GM21423 (cell line): ENCODE measurements at regions not wholly inside any gene's neighbourhood (a gene's known extent, or its start where the extent isn't known, plus 50 kb on each side); places are given as distances from the start of the nearest gene placed in this dataset.

ENCODE experiments used
- ATAC-seq: cut with Tn5 transposase; IDR thresholded peaks from one replicate; pipeline ENCODE4 v1.9.1; 2021; ENCODE audit warnings: mild to moderate bottlenecking, moderate library complexity; ENCODE audit not compliant: unreplicated experiment

GRCh38 chr4:15260758-15261157, 167.1 kb upstream of the C1QTNF7 start:
- ATAC-seq: no peak

GRCh38 chr4:15262396-15262795, 165.4 kb upstream of the C1QTNF7 start:
- no peak for ATAC-seq

DNA sequence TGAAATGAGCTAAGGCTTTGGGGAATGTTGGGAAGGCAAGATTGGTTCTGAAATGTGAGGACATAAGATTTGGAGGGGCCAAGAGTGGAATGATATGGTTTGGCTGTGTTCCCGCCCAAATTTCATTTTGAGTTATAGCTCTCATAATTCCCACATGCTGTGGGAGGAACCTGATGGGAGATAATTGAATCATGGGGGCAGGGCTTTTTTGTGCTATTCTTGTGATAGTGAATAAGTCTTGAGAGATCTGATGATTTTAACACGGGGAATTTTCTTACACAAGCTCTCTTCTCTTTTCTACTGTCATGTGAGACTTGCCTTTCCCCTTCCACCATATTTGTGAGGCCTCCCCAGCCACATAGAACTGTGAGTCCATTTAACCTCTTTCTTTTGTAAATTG, 157.6 kb upstream of the C1QTNF7 start:
- no peak for ATAC-seq

DNA sequence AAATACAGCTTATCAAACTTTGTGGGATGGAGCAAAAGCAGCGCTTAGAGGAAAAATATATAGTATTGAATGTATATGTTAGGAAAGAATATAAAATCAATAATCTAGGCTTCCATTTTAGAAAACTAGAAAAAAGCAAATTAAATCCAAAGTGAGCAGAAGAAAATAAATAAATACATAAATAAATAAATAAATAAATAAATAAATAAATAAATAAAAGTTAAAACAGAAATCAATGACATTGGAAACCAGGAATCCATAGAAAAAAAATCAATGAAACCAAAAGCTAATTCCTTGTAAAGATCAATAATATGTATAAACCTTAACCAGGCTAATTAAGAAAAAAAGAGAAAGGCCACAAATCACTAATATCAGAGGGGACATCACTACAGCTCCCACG, 141.8 kb upstream of the C1QTNF7 start:
- ATAC-seq: no peak

- ATAC-seq: no peak
Observed at GRCh38 chr4:15291122-15291521, 136.7 kb upstream of the C1QTNF7 start.

GRCh38 chr4:15293711-15294110, 134.1 kb upstream of the C1QTNF7 start:
- no peak for ATAC-seq

DNA sequence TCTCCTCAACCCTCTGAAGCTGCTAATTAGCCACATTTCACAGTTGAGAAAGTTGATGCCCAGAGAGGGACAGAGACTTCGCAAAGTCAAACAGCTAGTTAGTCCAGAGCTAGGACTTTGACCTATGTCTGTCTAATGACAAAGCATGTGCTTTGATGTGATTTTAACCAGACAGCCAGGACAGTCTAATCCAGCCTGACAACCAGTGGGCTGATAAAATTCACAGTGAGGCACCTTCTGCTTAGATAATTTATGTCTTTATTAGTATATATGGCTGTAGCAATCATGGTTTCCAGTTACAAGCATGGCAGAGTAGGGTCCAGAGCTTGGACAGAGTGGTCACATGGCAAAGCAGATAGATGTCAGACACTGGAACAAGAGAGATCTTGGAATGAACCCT, 133.6 kb upstream of the C1QTNF7 start:
- ATAC-seq: no peak

GRCh38 chr4:15294832-15295231, 133.0 kb upstream of the C1QTNF7 start:
- ATAC-seq: no peak

GRCh38 chr4:15295421-15296162, 132.2 kb upstream of the C1QTNF7 start:
- ATAC-seq: no peak

DNA sequence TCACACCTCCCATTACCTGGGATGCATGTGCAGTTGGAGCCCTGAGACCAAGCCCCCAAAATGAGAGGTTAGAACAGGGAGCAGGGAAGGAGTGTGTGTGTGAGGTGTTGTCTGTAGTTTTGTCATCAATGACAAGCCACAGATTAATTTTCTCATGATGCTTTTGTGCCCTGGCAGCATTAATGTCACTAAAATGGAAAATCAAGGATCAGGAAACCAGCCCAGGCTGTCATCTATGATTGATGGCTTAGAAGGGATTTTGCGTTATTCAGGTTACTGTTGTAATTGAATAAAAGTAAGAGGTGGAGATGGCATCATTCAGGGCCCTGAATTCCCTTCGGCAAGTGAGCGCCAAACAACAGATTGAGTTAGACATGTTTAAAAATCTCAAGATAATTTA, 130.5 kb upstream of the C1QTNF7 start:
- no peak for ATAC-seq

DNA sequence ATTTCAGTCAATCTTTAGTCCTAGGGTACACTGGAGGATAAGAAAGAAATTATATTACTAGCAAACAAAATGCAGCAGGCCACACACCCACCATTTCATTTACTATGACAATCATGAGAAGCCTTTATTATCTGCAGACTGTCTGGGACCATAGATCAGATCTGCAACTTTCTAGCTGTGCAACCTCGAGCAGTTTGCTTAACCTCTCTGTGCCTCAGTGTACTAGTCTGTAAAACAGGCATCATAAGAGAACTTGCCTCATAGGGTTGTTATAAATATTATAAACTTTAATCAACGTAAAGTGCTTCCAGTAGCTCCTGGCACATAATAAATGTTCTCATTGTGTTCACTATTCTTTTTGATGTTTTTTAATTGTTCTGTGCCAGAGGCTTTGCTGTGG, 128.2 kb upstream of the C1QTNF7 start:
- ATAC-seq: no peak

DNA sequence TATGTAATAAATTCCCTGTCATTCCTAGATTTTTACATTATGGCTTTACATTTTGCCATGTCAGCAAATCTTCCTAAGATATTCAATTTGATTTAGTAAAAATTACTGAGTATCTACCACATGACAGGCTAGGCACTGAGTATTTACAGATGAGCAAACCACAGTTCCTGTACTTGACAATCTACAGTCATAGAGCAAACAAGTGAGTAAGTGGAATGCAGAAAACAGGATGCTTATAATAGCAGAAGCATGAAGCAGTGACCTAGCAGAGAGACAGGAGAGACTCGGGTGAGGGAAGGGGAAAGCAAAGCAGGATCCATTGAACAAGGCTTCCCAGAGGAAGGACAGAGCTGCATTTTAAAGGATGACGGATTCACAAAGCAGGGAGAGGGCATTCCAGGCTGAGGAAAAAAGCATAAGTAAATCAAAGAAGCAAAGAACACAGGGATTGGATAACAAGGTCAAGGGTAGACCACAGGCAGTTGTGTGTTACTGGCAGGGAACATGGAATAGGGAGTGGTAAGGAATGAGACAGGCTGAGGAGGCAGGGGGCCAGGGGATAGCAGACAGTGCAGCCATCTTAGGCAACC, 124.7 kb upstream of the C1QTNF7 start:
- ATAC-seq: no peak

DNA sequence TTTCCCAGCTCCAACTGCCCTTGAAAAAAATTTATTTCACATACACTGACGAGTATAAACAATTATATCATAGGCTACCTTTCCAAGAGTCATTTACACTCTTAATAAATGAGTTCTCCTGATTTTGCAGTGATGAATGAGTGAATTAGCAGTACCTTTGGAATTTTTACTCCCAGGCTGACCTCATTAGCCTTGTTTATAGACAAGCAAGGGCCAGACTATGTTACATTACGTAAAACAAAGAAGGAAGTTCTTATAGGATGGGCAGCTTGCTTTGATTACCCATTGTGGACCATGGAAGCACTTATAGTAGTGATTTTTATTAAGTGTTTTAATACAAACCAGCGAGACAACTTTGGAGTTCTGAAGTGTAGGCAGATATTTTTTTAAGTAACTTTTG, 112.9 kb upstream of the C1QTNF7 start:
- no peak for ATAC-seq

DNA sequence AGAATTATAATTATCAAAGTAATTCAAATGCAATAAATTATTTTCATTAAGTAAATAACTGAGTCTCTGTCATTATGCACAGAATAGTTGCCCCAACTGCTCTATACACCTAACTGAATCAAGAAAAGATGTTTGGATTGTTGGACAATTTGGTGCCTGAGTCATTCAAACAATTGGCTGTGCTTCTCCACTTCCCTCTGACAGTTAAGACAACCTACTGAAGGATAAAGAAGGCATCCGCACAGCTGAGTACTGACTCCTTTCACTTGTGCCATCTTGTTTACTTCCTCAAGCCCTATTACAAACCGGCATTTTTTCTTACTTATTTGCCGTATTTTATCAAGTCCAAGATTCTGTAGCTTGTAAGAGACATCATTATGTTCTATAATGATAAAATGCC, 110.6 kb upstream of the C1QTNF7 start:
- ATAC-seq: no peak

DNA sequence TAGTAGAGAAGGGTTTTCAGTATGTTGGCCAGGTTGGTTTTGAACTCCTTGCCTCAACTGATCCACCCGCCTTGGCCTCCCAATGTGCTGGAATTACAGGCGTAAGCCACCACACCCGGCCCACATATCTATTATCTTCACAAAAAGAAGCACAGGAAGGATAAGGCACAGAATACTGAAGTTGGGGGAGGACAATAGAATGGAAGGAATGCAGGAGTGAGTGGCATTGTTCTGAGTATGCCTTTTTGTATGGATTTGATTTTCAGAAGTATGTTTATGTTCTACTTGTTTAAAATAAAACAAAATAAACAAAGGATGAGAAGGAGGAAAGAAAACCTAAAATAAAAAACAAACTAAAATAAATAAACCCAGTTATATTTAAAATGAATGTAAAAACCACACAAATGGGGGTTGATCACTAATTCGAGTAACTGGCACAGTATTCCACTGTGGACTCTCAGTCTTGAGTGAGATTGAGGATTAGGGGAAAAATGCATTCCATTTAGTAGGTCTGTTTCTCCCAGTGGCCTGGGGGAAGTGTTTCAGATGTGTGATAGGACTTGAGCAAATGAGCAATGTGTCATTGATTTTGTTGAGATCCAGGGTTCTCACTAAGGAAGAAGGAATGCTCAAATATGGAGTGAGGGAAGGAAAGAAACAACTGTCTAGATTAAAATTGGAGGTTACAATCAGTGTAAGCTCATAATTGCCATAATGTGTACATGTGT, 109.0 kb upstream of the C1QTNF7 start:
- ATAC-seq: no peak

- ATAC-seq: no peak
Observed at GRCh38 chr4:15320121-15320678, 107.6 kb upstream of the C1QTNF7 start.

- ATAC-seq: no peak
Observed at GRCh38 chr4:15322006-15322405, 105.8 kb upstream of the C1QTNF7 start.

DNA sequence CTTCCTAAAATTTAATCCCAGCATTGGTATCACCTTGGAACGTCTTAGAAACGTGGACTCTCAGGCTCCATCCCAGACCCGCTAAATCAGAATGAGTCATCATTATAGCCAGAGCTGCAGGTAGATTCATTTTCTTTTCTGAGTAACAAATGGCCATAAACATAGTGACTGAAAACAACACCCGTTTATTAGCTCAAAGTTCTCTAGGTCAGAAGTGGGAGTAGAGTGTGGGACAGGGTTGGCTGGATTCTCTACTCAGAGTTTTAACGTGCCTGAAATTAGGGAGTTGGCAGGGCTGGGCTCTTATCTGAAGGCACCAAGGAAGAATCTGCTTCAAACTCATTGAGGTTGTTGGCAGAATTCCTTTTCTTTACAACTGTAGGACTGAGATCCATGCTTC, 101.8 kb upstream of the C1QTNF7 start:
- no peak for ATAC-seq

- no peak for ATAC-seq
Observed at GRCh38 chr4:15327311-15328298, 100.2 kb upstream of the C1QTNF7 start.

GRCh38 chr4:15331930-15332329, 95.9 kb upstream of the C1QTNF7 start:
- ATAC-seq: no peak

GRCh38 chr4:15332377-15332776, 95.5 kb upstream of the C1QTNF7 start:
- ATAC-seq: no peak
